Activated CD4-positive, alpha-beta T cell treated with anti-CD3 and anti-CD28 coated beads, Interleukin-2, Interleukin-4, amounts not matched to agents 100 ng/mL and 50 ng/mL, durations not matched to agents 16 hours and 8 hours (primary cell): ENCODE measurements at regions not wholly inside any gene's neighbourhood (a gene's known extent, or its start where the extent isn't known, plus 50 kb on each side); places are given as distances from the start of the nearest gene placed in this dataset.
"Not testable (repeated sequence)": the region's sequence is repeated elsewhere in the genome, so short reads cannot be mapped to it uniquely, and the experiment has no call there.

Experiments used
- DNase-seq: peaks from one replicate; pipeline ENCODE4 v3.0.0-alpha.2; 2020; ENCODE audit warnings: low spot score

GRCh38 chr5:124512236-124512635, 234.2 kb downstream of the ZNF608 start:
- DNase-seq = no peak

- no peak for DNase-seq
Measured at GRCh38 chr5:124511791-124512190, 234.6 kb downstream of the ZNF608 start.

GRCh38 chr5:124507688-124508087, 238.8 kb downstream of the ZNF608 start:
- no peak for DNase-seq

- DNase-seq = no peak
Measured at GRCh38 chr5:124504081-124504916, 242.1 kb downstream of the ZNF608 start.

GRCh38 chr5:124502551-124502950, 243.9 kb downstream of the ZNF608 start:
- no peak for DNase-seq

GRCh38 chr5:124499818-124500217, 246.6 kb downstream of the ZNF608 start:
- DNase-seq = not testable (repeated sequence)

GRCh38 chr5:124496968-124497367, 249.5 kb downstream of the ZNF608 start:
- not testable (repeated sequence) for DNase-seq

GRCh38 chr5:124494540-124495116, 251.8 kb downstream of the ZNF608 start:
- DNase-seq = no peak

GRCh38 chr5:124492444-124493224, 253.8 kb downstream of the ZNF608 start:
- no peak for DNase-seq

GRCh38 chr5:124490315-124490714, 256.1 kb downstream of the ZNF608 start:
- not testable (repeated sequence) for DNase-seq

- no peak for DNase-seq
Measured at GRCh38 chr5:124481419-124481818, 265.0 kb downstream of the ZNF608 start.

GRCh38 chr5:124480964-124481363, 265.5 kb downstream of the ZNF608 start:
- DNase-seq = no peak

GRCh38 chr5:124480022-124480421, 266.4 kb downstream of the ZNF608 start:
- DNase-seq = no peak

GRCh38 chr5:124478264-124478663, 268.2 kb downstream of the ZNF608 start:
- DNase-seq = no peak

GRCh38 chr5:124477577-124477976, 268.9 kb downstream of the ZNF608 start:
- DNase-seq = no peak

GRCh38 chr5:124477062-124477461, 269.4 kb downstream of the ZNF608 start:
- DNase-seq = no peak

- no peak for DNase-seq
Measured at GRCh38 chr5:124474528-124475215, 271.8 kb downstream of the ZNF608 start.

GRCh38 chr5:124468671-124469411, 277.6 kb downstream of the ZNF608 start:
- DNase-seq = no peak

- DNase-seq = no peak
Measured at GRCh38 chr5:124467745-124468144, 278.7 kb downstream of the ZNF608 start.

- no peak for DNase-seq
Measured at GRCh38 chr5:124466011-124466410, 280.4 kb downstream of the ZNF608 start.

- DNase-seq = no peak
Measured at GRCh38 chr5:124463851-124464250, 282.6 kb downstream of the ZNF608 start.

GRCh38 chr5:124462751-124463150, 283.7 kb downstream of the ZNF608 start:
- DNase-seq = no peak
